GDM1 (cell line): ENCODE measurements at regions not wholly inside any gene's neighbourhood (a gene's known extent, or its start where the extent isn't known, plus 50 kb on each side); places are given as distances from the start of the nearest gene placed in this dataset.

Source experiments
- DNase-seq: peaks from one replicate; lab custom pipeline; 2025; lab: John Stamatoyannopoulos, UW

GRCh38 chr7:142371586-142372377 is 113.9 kb upstream of the PRSS58 start:
- no peak for DNase-seq

- no peak for DNase-seq
These were observed 107.6 kb upstream of the PRSS58 start for GRCh38 chr7:142365410-142365842.

GRCh38 chr7:142364551-142364950 is 106.7 kb upstream of the PRSS58 start:
- no peak for DNase-seq

DNA sequence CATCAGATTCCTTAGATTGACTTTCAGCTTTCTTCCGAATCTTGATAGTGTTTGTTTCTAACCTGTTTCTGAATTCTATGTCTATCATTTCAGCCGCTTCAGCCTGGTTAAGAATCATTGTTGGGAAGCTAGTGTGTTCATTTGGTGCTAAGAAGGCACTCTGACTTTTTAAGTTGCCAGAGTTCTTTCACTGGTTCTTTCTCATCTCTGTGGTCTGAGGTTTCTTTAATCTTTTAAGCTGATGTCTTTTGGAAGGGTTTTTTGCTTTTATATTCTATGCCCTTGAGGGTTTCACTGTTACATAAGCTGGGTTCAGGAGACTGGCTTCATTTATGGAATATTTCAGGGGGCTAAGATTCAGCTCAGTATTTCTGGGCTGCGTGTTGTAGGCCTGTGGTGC is 104.5 kb upstream of the PRSS58 start:
- DNase-seq, result no peak

DNA sequence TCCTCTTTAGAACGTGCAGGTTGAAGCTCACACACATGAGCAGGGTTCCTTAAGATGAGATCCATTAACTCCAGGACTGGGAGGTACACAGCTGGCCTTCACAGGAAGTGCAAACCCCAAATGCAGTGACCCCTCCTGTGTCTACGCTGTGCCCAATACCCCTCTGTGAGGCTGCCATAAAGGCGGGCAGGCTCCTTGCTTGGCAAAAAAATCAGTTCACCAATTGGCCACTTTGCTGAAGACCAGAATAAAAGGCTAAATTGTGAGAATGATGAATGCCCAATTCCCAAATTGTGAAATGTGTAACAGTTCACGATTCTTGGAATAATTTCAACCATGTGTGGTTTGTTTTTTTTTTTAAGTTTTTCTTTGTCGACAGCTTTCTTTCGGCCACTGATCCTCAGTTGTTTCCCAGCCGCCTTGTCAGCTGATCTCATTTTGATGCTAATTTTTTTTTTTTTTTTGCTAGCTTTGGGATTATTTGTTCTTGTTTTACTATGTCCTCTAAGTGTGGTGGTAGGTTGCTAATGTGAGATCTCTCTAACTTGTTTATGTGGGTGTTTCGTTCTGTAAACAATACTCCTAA is 101.9 kb upstream of the PRSS58 start:
- no peak for DNase-seq

DNA sequence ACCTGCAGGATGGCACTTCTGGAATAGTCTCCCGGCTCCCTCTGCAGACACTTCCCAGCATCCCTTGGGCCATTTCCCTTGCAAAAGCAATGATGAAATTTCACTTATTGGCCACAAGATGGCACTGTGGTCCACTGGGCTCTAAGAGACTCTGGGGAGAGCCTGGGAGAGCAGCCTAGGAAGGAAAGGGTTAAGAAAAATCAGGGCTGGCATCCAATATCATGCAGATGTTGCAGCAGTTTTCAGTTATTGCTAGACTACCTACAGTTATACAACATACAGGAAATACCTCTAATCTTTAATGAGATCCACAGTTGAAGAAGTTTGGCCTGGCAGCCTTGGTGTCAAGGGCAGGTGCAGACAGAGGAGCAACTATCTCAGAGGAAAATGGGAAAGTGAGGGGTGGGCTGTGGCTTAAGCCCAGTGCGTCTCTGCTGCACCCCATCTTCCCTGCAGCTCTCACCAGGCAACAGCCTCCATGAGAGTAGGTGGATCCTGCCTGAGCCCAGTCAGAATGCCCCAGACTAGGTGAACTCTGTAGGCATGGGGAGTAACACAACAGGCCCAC is 100.2 kb upstream of the PRSS58 start:
- peak; percentile 59 for DNase-seq

GRCh38 chr7:142356166-142356565 is 98.3 kb upstream of the PRSS58 start:
- no peak for DNase-seq

GRCh38 chr7:142355328-142355727 is 97.5 kb upstream of the PRSS58 start:
- DNase-seq, result no peak

DNA sequence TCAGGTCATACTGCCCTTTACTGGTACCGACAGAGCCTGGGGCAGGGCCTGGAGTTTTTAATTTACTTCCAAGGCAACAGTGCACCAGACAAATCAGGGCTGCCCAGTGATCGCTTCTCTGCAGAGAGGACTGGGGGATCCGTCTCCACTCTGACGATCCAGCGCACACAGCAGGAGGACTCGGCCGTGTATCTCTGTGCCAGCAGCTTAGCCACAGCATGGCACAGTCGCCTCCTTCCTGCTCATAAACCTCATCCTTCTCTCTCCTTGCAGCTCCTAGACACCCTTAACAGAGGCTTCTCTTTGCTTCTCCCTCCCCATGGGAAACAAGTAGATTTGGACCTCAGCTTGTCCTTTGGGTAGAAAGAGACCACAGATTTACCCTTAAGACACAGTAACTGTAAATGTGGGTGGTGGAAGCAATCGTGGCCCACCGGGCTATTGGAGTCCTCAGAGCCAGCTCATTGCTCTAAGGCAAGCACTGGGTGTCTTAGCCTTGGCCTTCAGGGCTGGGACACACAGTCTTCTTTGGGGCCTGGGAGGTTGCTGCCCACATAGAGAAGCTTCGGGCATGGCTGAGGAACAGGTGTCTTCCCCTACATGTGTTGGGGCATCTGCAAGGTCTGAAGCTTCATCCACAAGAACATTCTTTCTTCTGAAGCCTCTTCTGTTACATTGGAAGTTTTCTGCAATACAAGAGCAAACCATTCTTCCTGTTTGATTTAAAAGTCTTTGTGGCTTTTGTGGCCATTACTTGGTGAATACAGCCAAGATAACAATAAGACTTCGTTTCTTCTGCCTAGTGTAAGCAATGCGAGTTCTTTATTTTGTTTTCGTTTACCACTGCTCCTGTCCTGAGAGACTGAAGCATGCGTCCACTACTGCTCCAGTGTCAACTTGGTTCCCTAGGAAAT is 95.5 kb upstream of the PRSS58 start:
- peak; percentile 11 for DNase-seq

DNA sequence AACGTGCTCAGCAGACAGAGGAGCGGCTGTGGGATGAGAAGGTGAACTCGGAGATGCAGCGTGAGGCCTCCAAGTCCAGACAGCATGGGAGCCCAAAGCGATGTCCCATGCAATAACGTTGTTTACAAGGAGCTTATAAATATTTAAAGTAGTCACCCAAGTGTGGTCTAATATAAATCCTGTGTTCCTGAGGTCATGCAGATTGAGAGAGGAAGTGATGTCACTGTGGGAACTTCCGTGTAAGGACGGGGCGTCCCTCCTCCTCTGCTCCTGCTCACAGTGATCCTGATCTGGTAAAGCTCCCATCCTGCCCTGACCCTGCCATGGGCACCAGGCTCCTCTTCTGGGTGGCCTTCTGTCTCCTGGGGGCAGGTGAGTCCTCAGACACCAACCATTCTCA is 94.7 kb upstream of the PRSS58 start:
- DNase-seq, result no peak

GRCh38 chr7:142351145-142351544 is 93.3 kb upstream of the PRSS58 start:
- DNase-seq, result no peak

DNA sequence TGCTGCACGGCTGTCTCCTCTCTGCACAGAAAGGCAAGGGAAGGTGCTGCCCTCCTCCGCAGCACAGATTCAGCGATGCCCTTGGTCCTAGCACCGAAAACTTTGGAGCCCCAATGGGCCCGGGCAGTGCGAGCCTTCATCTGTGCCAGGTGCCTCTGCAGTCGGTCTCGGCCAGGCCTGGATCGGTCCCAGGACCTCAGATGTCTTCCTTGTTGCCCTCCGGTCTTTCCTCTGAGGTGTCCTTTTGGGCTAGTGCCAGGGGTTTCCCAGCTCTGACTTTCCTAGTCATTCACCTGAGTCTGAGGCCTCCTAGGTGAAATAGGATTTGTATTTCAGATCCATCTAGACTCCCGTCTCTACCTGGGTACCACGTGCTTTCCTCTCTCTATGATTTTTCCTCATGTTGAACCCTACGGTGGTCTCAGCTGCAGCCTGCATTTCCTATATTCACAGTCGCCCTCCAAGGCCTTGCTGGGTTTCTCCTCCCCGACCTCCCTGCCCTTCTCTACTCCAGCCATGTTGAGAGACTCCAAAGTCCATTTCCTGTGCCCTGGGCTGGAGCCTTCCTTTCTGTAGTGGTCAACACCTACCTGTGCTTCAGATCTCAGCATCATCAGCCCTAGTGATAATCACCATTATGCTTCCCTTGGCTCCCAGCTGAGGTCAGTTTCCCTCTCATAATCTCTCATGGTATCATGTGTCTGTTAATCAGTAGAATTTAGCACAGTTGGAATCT is 92.0 kb upstream of the PRSS58 start:
- no peak for DNase-seq

GRCh38 chr7:142348921-142349405 is 91.1 kb upstream of the PRSS58 start:
- no peak for DNase-seq

DNA sequence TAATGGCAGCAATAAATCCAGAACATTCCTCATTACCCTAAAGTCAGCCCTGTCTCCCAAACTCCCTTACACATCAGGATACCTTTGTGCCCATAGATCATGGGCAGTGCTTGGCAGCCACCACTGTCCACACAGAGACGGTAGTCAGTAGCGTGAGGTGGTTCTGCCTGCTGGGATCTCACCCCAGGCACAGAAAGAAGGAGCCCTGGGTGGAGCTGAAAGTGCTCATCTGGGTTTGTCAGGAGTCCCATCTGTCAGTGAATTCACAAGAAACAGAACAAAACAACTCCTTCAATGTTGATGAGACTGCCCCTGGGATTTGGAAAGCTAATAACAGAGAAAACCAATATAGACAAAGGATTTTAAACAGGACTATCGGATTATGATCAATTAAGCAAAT is 90.2 kb upstream of the PRSS58 start:
- DNase-seq, result no peak

DNA sequence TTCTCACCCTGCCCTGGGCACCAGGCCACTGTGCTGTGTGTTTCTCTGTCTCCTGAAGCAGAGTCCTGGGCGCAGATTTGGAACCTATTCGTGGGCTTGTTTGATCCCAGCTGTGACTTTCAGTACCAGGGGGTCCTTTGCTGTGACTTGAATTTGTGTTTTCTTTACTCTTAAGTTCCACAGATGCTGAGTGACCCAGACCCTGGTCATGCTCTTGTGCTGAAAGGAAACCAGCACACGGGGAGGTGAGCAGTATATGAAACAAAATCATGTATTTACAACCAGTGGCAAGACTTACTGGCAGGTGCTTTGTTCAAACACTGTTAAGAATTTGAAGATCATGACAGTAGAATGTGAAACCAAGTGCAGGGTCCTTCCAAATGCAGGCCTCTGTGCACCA is 89.2 kb upstream of the PRSS58 start:
- DNase-seq, result no peak

GRCh38 chr7:142345811-142346210 is 88.0 kb upstream of the PRSS58 start:
- DNase-seq, result peak; percentile 21

- no peak for DNase-seq
These were observed 81.0 kb upstream of the PRSS58 start for GRCh38 chr7:142338633-142339501.

DNA sequence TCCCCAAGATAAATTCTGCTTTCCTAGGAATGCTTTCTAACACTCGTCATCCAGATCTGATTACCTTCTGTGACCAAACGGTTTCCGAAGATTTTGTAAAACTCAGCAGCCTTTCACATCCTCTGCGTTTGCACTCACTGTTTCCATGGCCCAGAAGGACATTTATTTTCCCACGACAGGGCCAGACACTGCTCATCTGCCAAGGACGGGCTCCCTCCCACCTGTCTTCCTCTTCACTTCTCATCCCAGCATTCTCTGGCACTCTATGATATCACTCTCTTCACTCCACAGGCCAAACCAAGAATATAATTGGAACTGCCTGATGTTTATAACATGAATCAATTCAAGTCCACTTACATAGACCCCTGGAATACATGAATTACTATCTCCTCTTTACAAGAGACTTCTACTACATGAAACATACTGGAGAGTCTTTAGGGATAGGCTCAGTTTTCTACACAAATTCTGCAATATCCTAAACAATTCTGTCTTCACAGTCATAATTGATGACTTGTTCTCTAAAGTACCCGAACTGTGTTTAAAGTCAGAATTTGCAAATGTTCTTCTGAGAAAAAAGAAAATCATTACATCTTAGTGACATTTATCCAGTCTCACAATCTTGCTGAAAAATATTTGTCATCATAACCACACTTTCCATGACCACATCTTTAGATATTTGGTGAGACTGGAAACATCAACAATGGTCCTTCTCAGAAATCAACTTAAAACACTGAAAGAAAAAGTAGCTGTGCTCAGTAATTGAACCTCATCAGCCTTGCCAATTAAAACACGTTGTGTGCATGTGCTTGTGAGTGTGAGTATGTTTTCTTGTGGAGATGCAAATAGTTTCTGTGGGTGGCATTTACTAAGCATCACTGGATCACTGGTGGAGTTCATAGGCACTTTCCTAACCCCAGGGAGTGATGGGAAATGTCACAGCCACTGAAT is 79.5 kb upstream of the PRSS58 start:
- no peak for DNase-seq

DNA sequence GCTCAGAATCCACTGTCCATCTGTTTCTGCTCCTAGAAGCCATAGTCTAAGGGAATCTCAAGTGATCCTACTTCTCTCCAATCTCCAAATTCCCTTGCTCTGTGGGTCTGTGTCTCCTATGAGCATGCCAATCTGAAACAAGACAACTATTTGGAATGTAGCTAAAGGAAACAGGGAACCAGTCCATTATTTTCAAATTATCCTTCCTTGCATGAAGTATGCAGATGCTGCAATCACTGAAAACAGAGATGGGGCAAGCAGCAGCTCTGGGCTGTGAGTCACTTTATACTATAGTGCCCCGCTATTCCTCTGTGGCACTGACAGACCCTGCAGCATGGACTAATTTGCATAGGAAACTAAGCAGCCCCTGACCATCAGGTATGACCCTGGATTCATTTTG is 76.9 kb upstream of the PRSS58 start:
- DNase-seq, result no peak
